Transverse colon (tissue), 4 donors: ENCODE measurements at regions not wholly inside any gene's neighbourhood (a gene's known extent, or its start where the extent isn't known, plus 50 kb on each side); places are given as distances from the start of the nearest gene placed in this dataset.

ENCODE experiments used
- DNase-seq: peaks from one replicate; pipeline ENCODE4 v3.0.0-alpha.2; 2019
- H3K27ac ChIP-seq, 4 donors: fragments of 200-600 bp; sonication (generic); 2 replicates each; pipeline ENCODE4 v1.5.1; 2016 to 2018; ENCODE audit warnings: inconsistent platforms in 4 of 4
- H3K27me3 ChIP-seq: fragments of 200-600 bp; sonication (generic); 2 replicates; pipeline ENCODE4 v1.5.1; 2017; ENCODE audit warnings: inconsistent platforms
- H3K36me3 ChIP-seq, 4 donors: fragments of 200-600 bp; sonication (generic); 2 replicates each; pipeline ENCODE4 v1.5.1; 2017 to 2019; ENCODE audit warnings: inconsistent platforms in 4 of 4
- H3K4me1 ChIP-seq, 4 donors: fragments of 200-600 bp; sonication (generic); 2 replicates each; pipeline ENCODE4 v1.5.1; 2017 to 2020; ENCODE audit warnings: inconsistent platforms in 4 of 4
- H3K4me3 ChIP-seq, 4 donors: fragments of 200-600 bp; sonication (generic); 1 replicate in 1 of 4; 2 replicates in 3 of 4; pipeline versions ENCODE4 v1.5.1 to v1.6.1; 2017 to 2019; ENCODE audit warnings: inconsistent platforms in 4 of 4
- H3K9me3 ChIP-seq, 2 donors: fragments of 200-600 bp; sonication (generic); 2 replicates each; pipeline ENCODE4 v1.5.1; 2017 to 2019; ENCODE audit warnings: inconsistent platforms in 2 of 2
- EP300 ChIP-seq: sonication (generic); formaldehyde crosslinking; IDR thresholded peaks from one replicate; pipeline ENCODE4 v1.6.1; 2017; ENCODE audit warnings: antibody characterized with exemption, low read depth
- POLR2A ChIP-seq: fragments of 450-650 bp; IDR thresholded peaks from one replicate; pipeline ENCODE4 v1.6.1; 2016; ENCODE audit warnings: antibody characterized with exemption, mild to moderate bottlenecking, moderate library complexity
- POLR2AphosphoS5 ChIP-seq, 3 donors: sonication (generic); formaldehyde crosslinking; IDR thresholded peaks; one replicate each; pipeline ENCODE4 v1.6.1; 2016; ENCODE audit warnings: antibody characterized with exemption in 3 of 3
- WGBS, 2 donors: methylation state at CpG; one replicate each; pipeline ENCODE4 v1.1.5; 2018; ENCODE audit warnings: low coverage in 1 of 2; 5-methylcytosine and 5-hydroxymethylcytosine counted together
- in situ Hi-C, 4 donors: fragments of 200-750 bp; cut with MboI; loops; one replicate each; pipeline versions ENCODE4 v1.15.0 to v1.15.1; 2017; ENCODE audit warnings: low sequenced_read_pairs in 3 of 4, low pct_ligation_motif_present in 1 of 4, low pct_unique_long_range_greater_than_20kb in 1 of 4
- intact Hi-C: fragments of 100-400 bp; cut with DNase I; formaldehyde crosslinking; loops from one replicate; pipeline ENCODE4 v1.15.1; 2023; ENCODE audit warnings: low total_unique reads
- TF ChIP-seq, protein P1 (sequence below), 5 experiments: fragments of 200-600 bp in 3 of 5; fragments of 450-650 bp in 2 of 5; sonication (generic) in 3 of 5; IDR thresholded peaks; 1 replicate in 2 of 5; 2 replicates in 3 of 5; pipeline ENCODE4 v1.5.1; 2016 to 2017; ENCODE audit warnings: antibody characterized with exemption in 5 of 5, inconsistent platforms in 3 of 5, mild to moderate bottlenecking in 2 of 5, moderate library complexity in 1 of 5

DNA sequence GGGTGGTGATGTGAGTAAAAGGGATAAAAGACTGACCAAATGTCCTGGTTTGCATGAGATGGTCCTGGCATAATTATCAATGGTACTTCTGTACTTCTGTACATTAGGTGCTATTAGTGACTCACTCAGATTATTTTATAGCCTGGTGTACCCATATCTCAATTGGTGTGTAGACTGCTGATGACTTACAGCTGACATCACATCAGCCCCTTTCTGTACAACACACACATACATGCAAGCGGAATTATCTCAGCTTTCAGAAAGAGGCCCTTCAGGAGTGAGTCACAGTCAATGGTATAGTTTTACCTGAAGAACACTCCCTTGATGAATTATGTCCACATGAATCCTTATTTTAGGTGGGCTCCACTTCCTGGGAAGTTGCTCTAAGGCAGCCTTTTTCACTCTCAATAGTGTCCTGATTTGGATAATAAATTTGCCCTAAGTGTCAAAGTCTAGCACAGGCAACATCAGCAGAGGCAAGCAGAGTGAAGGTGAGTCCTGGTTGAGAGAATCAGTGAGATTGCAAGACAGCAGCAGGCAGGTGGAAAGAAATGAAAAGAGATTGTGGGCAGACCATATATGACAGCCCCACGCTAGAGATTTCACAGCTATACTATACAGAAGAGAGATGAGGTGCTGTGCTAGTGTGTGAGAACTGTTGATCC lies 137.0 kb downstream of the ZPLD1 start:
- intact Hi-C loops (no loop called here), in situ Hi-C loops (no loop called here)
- Histone ChIP-seq H3K4me1 (no peaks in the 10 kb centered on the region), H3K9me3 (no peaks in the 10 kb centered on the region), H3K36me3 (no peaks in the 10 kb centered on the region), H3K27ac (no peak overlapping the region), H3K4me3 (no peak overlapping the region), H3K27me3 (no peaks in the 10 kb centered on the region)
- TF ChIP-seq, protein P1, sequence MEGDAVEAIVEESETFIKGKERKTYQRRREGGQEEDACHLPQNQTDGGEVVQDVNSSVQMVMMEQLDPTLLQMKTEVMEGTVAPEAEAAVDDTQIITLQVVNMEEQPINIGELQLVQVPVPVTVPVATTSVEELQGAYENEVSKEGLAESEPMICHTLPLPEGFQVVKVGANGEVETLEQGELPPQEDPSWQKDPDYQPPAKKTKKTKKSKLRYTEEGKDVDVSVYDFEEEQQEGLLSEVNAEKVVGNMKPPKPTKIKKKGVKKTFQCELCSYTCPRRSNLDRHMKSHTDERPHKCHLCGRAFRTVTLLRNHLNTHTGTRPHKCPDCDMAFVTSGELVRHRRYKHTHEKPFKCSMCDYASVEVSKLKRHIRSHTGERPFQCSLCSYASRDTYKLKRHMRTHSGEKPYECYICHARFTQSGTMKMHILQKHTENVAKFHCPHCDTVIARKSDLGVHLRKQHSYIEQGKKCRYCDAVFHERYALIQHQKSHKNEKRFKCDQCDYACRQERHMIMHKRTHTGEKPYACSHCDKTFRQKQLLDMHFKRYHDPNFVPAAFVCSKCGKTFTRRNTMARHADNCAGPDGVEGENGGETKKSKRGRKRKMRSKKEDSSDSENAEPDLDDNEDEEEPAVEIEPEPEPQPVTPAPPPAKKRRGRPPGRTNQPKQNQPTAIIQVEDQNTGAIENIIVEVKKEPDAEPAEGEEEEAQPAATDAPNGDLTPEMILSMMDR (IDR thresholded peaks at IDR 0.05): no peak
- TF ChIP-seq POLR2AphosphoS5 (IDR thresholded peaks at IDR 0.05) (no peak), POLR2A (no peak), EP300 (no peak)
- DNase-seq: no peak
- 84 to 100% methylated on average over 1 to 2 of the region's 2 CpGs for WGBS, 2 donors

DNA sequence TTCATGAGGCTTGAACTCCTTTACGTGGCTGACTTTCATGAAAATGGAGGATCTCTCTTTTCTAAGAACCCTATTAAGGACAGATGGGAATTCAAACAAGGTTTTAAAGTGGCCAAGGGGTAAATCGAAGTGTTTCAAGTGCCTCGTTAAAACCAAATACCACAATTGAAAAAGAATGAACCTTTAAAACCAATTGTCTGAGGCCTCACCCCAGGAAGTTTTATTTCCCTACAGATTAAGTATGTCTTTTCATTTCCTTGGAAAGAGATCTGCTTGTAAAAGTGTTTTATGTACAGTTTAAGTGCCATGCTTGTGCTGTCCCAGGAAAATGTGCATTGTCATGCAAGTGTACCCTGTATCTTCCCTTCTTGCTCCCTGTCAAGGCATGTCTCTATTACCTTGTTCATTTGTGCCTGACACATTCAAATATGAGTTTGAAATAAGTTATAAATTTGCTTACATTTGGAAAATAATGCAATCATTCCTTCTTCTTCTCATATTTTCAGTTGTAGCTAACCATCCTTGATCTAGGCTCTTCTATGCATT lies 138.7 kb downstream of the ZPLD1 start:
- intact Hi-C loops: no loop called here
- H3K27me3 ChIP-seq: no peaks in the 10 kb centered on the region
- in situ Hi-C loops: no loop called here
- H3K4me1 ChIP-seq: no peaks in the 10 kb centered on the region
- no peaks in the 10 kb centered on the region for H3K9me3 ChIP-seq
- WGBS, 2 donors: 39 to 48% methylated on average over 3 of the region's 3 CpGs
- H3K4me3 ChIP-seq: no peak overlapping the region
- no peaks in the 10 kb centered on the region for H3K36me3 ChIP-seq
- no peak overlapping the region for H3K27ac ChIP-seq
- TF ChIP-seq, protein P1 (IDR thresholded peaks at IDR 0.05): no peak
- no peak for TF ChIP-seq EP300
- no peak for DNase-seq

DNA sequence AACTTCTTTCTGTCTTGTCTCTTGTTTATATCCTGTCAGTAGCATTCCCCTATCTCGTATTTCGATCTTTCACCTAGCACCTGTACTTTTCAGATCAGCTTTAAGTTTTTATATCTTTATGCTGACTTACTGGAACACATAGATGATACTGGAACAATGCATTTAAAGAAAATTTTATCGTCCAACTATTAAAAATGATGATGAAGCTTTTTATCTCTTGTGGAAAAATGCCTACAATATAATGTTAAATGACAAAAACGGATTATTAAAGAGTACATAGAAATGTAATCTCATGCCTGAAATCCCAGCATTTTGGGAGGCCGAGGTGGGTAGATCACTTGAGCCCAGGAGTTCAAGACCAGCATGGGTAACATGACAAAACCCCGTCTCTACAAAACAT lies 139.5 kb downstream of the ZPLD1 start:
- TF ChIP-seq EP300 (no peak), POLR2AphosphoS5 (IDR thresholded peaks at IDR 0.05) (no peak), POLR2A (no peak)
- TF ChIP-seq, protein P1 (IDR thresholded peaks at IDR 0.05): no peak
- WGBS, 2 donors: 58 to 63% methylated on average over 5 to 6 of the region's 6 CpGs
- no peaks in the 10 kb centered on the region for H3K9me3 ChIP-seq
- no peak for DNase-seq
- H3K4me3 ChIP-seq: no peak overlapping the region
- H3K27me3 ChIP-seq: no peaks in the 10 kb centered on the region
- intact Hi-C loops: no loop called here
- H3K4me1 ChIP-seq: no peaks in the 10 kb centered on the region
- H3K27ac ChIP-seq: no peak overlapping the region
- in situ Hi-C loops: no loop called here
- H3K36me3 ChIP-seq: no peaks in the 10 kb centered on the region

DNA sequence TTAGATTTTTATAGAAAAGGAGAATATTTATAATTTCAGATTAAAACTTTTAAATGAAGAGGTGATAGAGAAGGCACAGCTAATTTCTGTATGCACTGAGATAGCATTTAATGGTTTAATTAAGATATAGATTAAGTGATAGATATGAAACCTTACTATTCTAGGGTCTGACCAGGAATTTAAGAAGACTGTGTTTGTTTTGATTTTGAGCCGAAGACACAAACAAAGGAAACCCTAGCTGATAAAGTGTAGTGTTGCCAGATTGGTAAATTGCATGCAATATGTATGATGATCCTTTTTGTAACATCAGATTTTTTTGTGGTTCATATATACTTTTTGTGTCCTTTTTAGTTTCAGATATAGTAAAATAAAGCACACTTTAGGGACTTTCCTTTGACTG lies 141.8 kb downstream of the ZPLD1 start:
- 56 to 76% methylated on average over 1 of the region's 1 CpG for WGBS, 2 donors
- H3K27me3 ChIP-seq: no peaks in the 10 kb centered on the region
- no peak for DNase-seq
- no peak for TF ChIP-seq EP300
- TF ChIP-seq, protein P1 (IDR thresholded peaks at IDR 0.05): no peak
- TF ChIP-seq POLR2A: no peak
- TF ChIP-seq POLR2AphosphoS5 (IDR thresholded peaks at IDR 0.05): no peak
- no peak overlapping the region for H3K27ac ChIP-seq
- no peak overlapping the region for H3K4me3 ChIP-seq
- H3K36me3 ChIP-seq: no peaks in the 10 kb centered on the region
- in situ Hi-C loops (no loop called here), intact Hi-C loops (no loop called here)
- H3K9me3 ChIP-seq: no peaks in the 10 kb centered on the region
- no peaks in the 10 kb centered on the region for H3K4me1 ChIP-seq
